ENCODE measurements at regions not wholly inside any gene's neighbourhood (a gene's known extent, or its start where the extent isn't known, plus 50 kb on each side); places are given as distances from the start of the nearest gene placed in this dataset.

- TF ChIP-seq CTCF (IDR thresholded peaks at IDR 0.05): no peak
- TF ChIP-seq ZFX (IDR thresholded peaks at IDR 0.05; ENCODE audit: borderline replicate concordance): no peak
- H3K27ac ChIP-seq: no peak overlapping the region
Measured at GRCh38 chr6:140821196-140821595, 1311.5 kb upstream of the GJE1 start.

- H3K27ac ChIP-seq: no peak overlapping the region
- TF ChIP-seq ZFX (IDR thresholded peaks at IDR 0.05; ENCODE audit: borderline replicate concordance): no peak
Measured at GRCh38 chr6:140817176-140817575, 1315.5 kb upstream of the GJE1 start.

GRCh38 chr6:140816681-140817080, 1316.0 kb upstream of the GJE1 start:
- TF ChIP-seq CTCF (IDR thresholded peaks at IDR 0.05): no peak
- no peak for TF ChIP-seq ZFX (IDR thresholded peaks at IDR 0.05; ENCODE audit: borderline replicate concordance)
- no peak overlapping the region for H3K27ac ChIP-seq

- H3K27ac ChIP-seq: no peak overlapping the region
- TF ChIP-seq ZFX (IDR thresholded peaks at IDR 0.05; ENCODE audit: borderline replicate concordance): no peak
- TF ChIP-seq CTCF (IDR thresholded peaks at IDR 0.05): no peak
Measured at GRCh38 chr6:140812636-140813035, 1320.1 kb upstream of the GJE1 start.

GRCh38 chr6:140811642-140812041, 1321.1 kb upstream of the GJE1 start:
- TF ChIP-seq CTCF (IDR thresholded peaks at IDR 0.05) (no peak), ZFX (IDR thresholded peaks at IDR 0.05; ENCODE audit: borderline replicate concordance) (no peak)
- no peak overlapping the region for H3K27ac ChIP-seq

GRCh38 chr6:140809694-140810101, 1323.0 kb upstream of the GJE1 start:
- TF ChIP-seq CTCF (IDR thresholded peaks at IDR 0.05) (no peak), ZFX (IDR thresholded peaks at IDR 0.05; ENCODE audit: borderline replicate concordance) (no peak)
- H3K27ac ChIP-seq: no peak overlapping the region

GRCh38 chr6:140806431-140806830, 1326.3 kb upstream of the GJE1 start:
- H3K27ac ChIP-seq: no peak overlapping the region
- no peak for TF ChIP-seq CTCF (IDR thresholded peaks at IDR 0.05)
- TF ChIP-seq ZFX (IDR thresholded peaks at IDR 0.05; ENCODE audit: borderline replicate concordance): no peak

GRCh38 chr6:140794544-140794943, 1338.2 kb upstream of the GJE1 start:
- no peak for TF ChIP-seq ZFX (IDR thresholded peaks at IDR 0.05; ENCODE audit: borderline replicate concordance)
- TF ChIP-seq CTCF (IDR thresholded peaks at IDR 0.05): no peak
- no peak overlapping the region for H3K27ac ChIP-seq
